ENCODE measurements at regions not wholly inside any gene's neighbourhood (a gene's known extent, or its start where the extent isn't known, plus 50 kb on each side); places are given as distances from the start of the nearest gene placed in this dataset.

DNA sequence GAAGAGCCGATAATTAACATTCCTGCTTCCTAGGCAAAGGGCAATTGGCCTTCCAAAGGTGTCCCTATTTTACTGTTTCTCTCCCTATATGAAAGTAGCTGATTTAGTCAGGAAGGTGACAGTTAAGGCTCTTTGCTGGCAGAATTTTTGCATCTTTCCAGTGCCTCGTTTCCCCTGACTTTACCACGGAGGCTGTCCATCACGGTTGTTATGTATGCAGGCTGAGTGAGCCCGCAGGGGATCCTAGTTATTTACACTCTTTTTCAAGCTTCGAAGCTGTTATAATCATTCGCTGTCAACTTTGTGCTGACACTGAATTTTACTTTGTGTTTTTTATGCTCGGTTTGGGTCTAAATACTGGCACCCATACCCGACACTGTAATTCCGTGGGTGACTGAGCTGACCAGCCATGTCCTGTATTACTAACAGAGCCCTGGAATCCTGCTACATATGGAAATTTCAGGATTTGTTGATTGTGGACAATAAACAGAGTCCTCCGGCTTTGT, 713.8 kb upstream of the FANCL start:
- TF ChIP-seq ZFP3 (CRISPR knock-in tag; IDR thresholded peaks at IDR 0.05) (no peak), ESRRG (CRISPR knock-in tag; IDR thresholded peaks at IDR 0.05) (no peak), TOX (CRISPR knock-in tag; IDR thresholded peaks at IDR 0.05; ENCODE audit: borderline replicate concordance) (no peak), ZNF70 (CRISPR knock-in tag; IDR thresholded peaks at IDR 0.05) (no peak), TCF4 (CRISPR knock-in tag; IDR thresholded peaks at IDR 0.05; ENCODE audit: borderline replicate concordance) (no peak)
- TF ChIP-seq, protein P1, sequence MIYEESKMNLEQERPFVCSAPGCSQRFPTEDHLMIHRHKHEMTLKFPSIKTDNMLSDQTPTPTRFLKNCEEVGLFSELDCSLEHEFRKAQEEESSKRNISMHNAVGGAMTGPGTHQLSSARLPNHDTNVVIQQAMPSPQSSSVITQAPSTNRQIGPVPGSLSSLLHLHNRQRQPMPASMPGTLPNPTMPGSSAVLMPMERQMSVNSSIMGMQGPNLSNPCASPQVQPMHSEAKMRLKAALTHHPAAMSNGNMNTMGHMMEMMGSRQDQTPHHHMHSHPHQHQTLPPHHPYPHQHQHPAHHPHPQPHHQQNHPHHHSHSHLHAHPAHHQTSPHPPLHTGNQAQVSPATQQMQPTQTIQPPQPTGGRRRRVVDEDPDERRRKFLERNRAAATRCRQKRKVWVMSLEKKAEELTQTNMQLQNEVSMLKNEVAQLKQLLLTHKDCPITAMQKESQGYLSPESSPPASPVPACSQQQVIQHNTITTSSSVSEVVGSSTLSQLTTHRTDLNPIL (CRISPR knock-in tag; IDR thresholded peaks at IDR 0.05; ENCODE audit: low read depth), result no peak
- TF ChIP-seq, protein P2, sequence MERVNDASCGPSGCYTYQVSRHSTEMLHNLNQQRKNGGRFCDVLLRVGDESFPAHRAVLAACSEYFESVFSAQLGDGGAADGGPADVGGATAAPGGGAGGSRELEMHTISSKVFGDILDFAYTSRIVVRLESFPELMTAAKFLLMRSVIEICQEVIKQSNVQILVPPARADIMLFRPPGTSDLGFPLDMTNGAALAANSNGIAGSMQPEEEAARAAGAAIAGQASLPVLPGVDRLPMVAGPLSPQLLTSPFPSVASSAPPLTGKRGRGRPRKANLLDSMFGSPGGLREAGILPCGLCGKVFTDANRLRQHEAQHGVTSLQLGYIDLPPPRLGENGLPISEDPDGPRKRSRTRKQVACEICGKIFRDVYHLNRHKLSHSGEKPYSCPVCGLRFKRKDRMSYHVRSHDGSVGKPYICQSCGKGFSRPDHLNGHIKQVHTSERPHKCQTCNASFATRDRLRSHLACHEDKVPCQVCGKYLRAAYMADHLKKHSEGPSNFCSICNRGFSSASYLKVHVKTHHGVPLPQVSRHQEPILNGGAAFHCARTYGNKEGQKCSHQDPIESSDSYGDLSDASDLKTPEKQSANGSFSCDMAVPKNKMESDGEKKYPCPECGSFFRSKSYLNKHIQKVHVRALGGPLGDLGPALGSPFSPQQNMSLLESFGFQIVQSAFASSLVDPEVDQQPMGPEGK (CRISPR knock-in tag; IDR thresholded peaks at IDR 0.05; ENCODE audit: borderline replicate concordance), result no peak
- TF ChIP-seq, protein P3, sequence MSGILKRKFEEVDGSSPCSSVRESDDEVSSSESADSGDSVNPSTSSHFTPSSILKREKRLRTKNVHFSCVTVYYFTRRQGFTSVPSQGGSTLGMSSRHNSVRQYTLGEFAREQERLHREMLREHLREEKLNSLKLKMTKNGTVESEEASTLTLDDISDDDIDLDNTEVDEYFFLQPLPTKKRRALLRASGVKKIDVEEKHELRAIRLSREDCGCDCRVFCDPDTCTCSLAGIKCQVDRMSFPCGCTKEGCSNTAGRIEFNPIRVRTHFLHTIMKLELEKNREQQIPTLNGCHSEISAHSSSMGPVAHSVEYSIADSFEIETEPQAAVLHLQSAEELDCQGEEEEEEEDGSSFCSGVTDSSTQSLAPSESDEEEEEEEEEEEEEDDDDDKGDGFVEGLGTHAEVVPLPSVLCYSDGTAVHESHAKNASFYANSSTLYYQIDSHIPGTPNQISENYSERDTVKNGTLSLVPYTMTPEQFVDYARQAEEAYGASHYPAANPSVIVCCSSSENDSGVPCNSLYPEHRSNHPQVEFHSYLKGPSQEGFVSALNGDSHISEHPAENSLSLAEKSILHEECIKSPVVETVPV (CRISPR knock-in tag; IDR thresholded peaks at IDR 0.05), result no peak
